ENCODE measurements at regions not wholly inside any gene's neighbourhood (a gene's known extent, or its start where the extent isn't known, plus 50 kb on each side); places are given as distances from the start of the nearest gene placed in this dataset.
"Not testable (repeated sequence)": the region's sequence is repeated elsewhere in the genome, so short reads cannot be mapped to it uniquely, and the experiment has no call there.

DNA sequence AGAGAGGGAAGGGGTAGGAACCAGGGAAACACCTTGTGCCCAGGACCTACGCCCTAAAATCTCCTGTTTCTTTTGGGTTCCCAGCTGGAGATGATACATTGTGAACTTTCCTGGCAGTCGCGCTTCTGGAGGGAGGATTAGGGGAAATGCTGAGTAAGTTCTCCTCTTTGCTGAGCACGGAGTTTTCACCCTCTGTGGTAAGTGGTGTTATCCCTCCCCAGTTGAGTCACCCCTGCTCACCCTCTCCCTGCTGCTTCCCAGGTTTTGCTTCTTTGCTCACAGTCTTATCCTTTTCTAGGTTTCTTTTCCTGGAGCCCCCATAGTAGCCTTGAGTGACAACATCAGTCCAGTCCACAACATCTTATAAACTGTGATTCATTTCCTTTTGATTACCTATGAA, 789.1 kb downstream of the TMEM121 start:
- H3K79me2 ChIP-seq (ENCODE audit: low read length) = no peaks in the 10 kb centered on the region
- CTCF ChIA-PET = no interaction called here
- POLR2A ChIA-PET (ENCODE audit: unreplicated experiment) = no interaction called here
- no peak overlapping the region for H3K4me2 ChIP-seq (ENCODE audit: low read length)
- H4K20me1 ChIP-seq (ENCODE audit: low read length) = no peaks in the 10 kb centered on the region
- intact Hi-C loops (cut with micrococcal nuclease) = no loop called here
- no peak overlapping the region for H3K27ac ChIP-seq (ENCODE audit: low read length)
- no peaks in the 10 kb centered on the region for H3K9me2 ChIP-seq (replicated peaks; ENCODE audit: low read length)
- no TSS peak for BruUV-seq (replicated peaks)
- DNase-seq = no peak
- no peak overlapping the region for H3K9ac ChIP-seq (ENCODE audit: low read length)
- no peaks in the 10 kb centered on the region for H3K27me3 ChIP-seq (ENCODE audit: low read length)
- H3K4me1 ChIP-seq (ENCODE audit: insufficient read depth, low read length) = no peaks in the 10 kb centered on the region
- H3K4me3 ChIP-seq (ENCODE audit: low read length) = no peak overlapping the region
- no peak for ATAC-seq
- no peak for TF ChIP-seq EZH2phosphoT487 (IDR thresholded peaks at IDR 0.05; ENCODE audit: borderline replicate concordance, low read length)
- no peak for TF ChIP-seq EZH2 (IDR thresholded peaks at IDR 0.05; ENCODE audit: low read length, unreplicated experiment)
- TF ChIP-seq, protein P1, sequence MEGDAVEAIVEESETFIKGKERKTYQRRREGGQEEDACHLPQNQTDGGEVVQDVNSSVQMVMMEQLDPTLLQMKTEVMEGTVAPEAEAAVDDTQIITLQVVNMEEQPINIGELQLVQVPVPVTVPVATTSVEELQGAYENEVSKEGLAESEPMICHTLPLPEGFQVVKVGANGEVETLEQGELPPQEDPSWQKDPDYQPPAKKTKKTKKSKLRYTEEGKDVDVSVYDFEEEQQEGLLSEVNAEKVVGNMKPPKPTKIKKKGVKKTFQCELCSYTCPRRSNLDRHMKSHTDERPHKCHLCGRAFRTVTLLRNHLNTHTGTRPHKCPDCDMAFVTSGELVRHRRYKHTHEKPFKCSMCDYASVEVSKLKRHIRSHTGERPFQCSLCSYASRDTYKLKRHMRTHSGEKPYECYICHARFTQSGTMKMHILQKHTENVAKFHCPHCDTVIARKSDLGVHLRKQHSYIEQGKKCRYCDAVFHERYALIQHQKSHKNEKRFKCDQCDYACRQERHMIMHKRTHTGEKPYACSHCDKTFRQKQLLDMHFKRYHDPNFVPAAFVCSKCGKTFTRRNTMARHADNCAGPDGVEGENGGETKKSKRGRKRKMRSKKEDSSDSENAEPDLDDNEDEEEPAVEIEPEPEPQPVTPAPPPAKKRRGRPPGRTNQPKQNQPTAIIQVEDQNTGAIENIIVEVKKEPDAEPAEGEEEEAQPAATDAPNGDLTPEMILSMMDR (conservative IDR thresholded peaks at IDR 0.05; ENCODE audit: low read depth, low read length) = no peak
- no peaks in the 10 kb centered on the region for H3K36me3 ChIP-seq (ENCODE audit: low read depth, low read length)
- H3F3A ChIP-seq (ENCODE audit: low read length, unreplicated experiment) = no peaks in the 10 kb centered on the region
- H3K9me3 ChIP-seq (ENCODE audit: low read length) = no peaks in the 10 kb centered on the region
- no peak overlapping the region for H2AFZ ChIP-seq (ENCODE audit: low read length)

DNA sequence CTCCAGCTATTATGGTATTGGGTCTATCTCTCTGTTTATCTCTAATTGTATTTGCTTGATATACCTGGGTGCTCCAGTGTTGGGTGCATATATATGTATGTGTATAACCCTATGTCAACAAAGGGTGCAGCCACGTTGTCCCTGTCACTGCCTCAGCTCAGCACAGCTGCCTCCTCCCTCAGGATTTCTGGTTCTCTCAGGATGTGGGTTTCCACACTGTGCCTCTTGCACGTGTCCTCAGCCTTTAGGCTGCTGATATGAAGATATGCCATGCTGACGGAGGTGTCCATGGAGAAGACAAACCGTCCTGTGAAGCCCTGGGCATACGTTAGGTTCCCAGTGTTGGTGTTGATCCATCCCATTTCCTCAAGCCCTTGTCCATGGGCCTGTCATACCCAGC, 791.2 kb downstream of the TMEM121 start:
- no peak overlapping the region for H2AFZ ChIP-seq (ENCODE audit: low read length)
- H4K20me1 ChIP-seq (ENCODE audit: low read length) = no peaks in the 10 kb centered on the region
- no peak overlapping the region for H3K4me3 ChIP-seq (ENCODE audit: low read length)
- no peaks in the 10 kb centered on the region for H3K36me3 ChIP-seq (ENCODE audit: low read depth, low read length)
- H3K4me2 ChIP-seq (ENCODE audit: low read length) = no peak overlapping the region
- intact Hi-C loops (cut with micrococcal nuclease) = no loop called here
- H3K9me2 ChIP-seq (replicated peaks; ENCODE audit: low read length) = no peaks in the 10 kb centered on the region
- H3K4me1 ChIP-seq (ENCODE audit: insufficient read depth, low read length) = no peaks in the 10 kb centered on the region
- DNase-seq (no peak), ATAC-seq (no peak)
- H3K27me3 ChIP-seq (ENCODE audit: low read length) = no peaks in the 10 kb centered on the region
- TF ChIP-seq EZH2 (IDR thresholded peaks at IDR 0.05; ENCODE audit: low read length, unreplicated experiment) (no peak), EZH2phosphoT487 (IDR thresholded peaks at IDR 0.05; ENCODE audit: borderline replicate concordance, low read length) (no peak)
- TF ChIP-seq, protein P1 (conservative IDR thresholded peaks at IDR 0.05; ENCODE audit: low read depth, low read length) = no peak
- H3K9me3 ChIP-seq (ENCODE audit: low read length) = no peaks in the 10 kb centered on the region
- BruUV-seq (replicated peaks) = no TSS peak
- CTCF ChIA-PET = no interaction called here
- no peak overlapping the region for H3K9ac ChIP-seq (ENCODE audit: low read length)
- no peak overlapping the region for H3K27ac ChIP-seq (ENCODE audit: low read length)
- no peaks in the 10 kb centered on the region for H3F3A ChIP-seq (ENCODE audit: low read length, unreplicated experiment)
- H3K79me2 ChIP-seq (ENCODE audit: low read length) = no peaks in the 10 kb centered on the region
- POLR2A ChIA-PET (ENCODE audit: unreplicated experiment) = no interaction called here

DNA sequence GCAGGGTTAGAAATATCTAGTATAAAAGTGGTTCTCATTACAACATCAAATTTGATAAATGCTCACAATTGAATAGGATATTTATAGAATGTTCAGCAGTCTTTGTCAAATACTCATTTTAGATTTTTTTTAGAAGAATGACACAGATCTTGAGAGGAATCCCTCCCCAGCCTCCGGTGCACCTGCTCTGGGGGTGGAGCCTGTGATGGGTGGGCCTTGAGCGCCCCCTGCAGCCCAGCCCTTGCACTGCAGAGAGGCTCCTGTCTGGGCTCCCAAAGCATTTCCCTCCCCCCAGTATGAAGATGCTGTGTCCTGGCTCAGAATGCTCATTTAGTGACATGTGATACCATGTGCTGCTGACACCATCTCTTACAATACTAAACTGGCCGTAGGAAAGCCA, 792.3 kb downstream of the TMEM121 start:
- intact Hi-C loops (cut with micrococcal nuclease) = no loop called here

DNA sequence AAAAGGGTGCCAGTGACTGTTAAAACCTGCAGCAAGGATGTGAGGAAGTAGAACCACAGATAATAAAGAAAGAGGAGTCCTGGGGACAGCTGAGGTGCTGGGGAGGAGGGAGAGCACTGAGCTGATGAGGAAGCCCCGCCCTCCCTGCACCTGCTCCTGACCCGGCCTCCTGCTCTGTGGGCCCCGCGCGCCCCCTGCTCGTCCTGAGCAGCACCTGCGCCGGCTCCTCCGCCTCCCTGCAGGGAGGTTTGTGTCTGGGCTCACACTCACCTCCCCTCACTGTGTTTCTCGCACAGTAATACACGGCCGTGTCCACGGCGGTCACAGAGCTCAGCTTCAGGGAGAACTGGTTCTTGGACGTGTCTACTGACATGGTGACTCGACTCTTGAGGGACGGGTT, 797.6 kb downstream of the TMEM121 start:
- H3K4me2 ChIP-seq (ENCODE audit: low read length); BruUV-seq (replicated peaks); H3K9me2 ChIP-seq (replicated peaks; ENCODE audit: low read length); H3F3A ChIP-seq (ENCODE audit: low read length, unreplicated experiment); H3K9me3 ChIP-seq (ENCODE audit: low read length); H3K27ac ChIP-seq (ENCODE audit: low read length); H3K9ac ChIP-seq (ENCODE audit: low read length); CTCF ChIA-PET; DNase-seq; intact Hi-C loops (cut with micrococcal nuclease); H3K4me3 ChIP-seq (ENCODE audit: low read length); POLR2A ChIA-PET (ENCODE audit: unreplicated experiment); ATAC-seq; H3K36me3 ChIP-seq (ENCODE audit: low read depth, low read length); H3K4me1 ChIP-seq (ENCODE audit: insufficient read depth, low read length); H3K79me2 ChIP-seq (ENCODE audit: low read length); H2AFZ ChIP-seq (ENCODE audit: low read length); H3K27me3 ChIP-seq (ENCODE audit: low read length); H4K20me1 ChIP-seq (ENCODE audit: low read length): not testable (repeated sequence)

More for the DNA sequence above, 792.3 kb downstream of the TMEM121 start:
- H3K9me2 ChIP-seq (replicated peaks; ENCODE audit: low read length) = no peaks in the 10 kb centered on the region
- H3K9ac ChIP-seq (ENCODE audit: low read length) = no peak overlapping the region
- no peak overlapping the region for H2AFZ ChIP-seq (ENCODE audit: low read length)
- BruUV-seq (replicated peaks) = no TSS peak
- H4K20me1 ChIP-seq (ENCODE audit: low read length) = no peaks in the 10 kb centered on the region
- TF ChIP-seq, protein P1 (conservative IDR thresholded peaks at IDR 0.05; ENCODE audit: low read depth, low read length) = no peak
- TF ChIP-seq EZH2 (IDR thresholded peaks at IDR 0.05; ENCODE audit: low read length, unreplicated experiment) (no peak), EZH2phosphoT487 (IDR thresholded peaks at IDR 0.05; ENCODE audit: borderline replicate concordance, low read length) (no peak)
- no peaks in the 10 kb centered on the region for H3F3A ChIP-seq (ENCODE audit: low read length, unreplicated experiment)
- no peaks in the 10 kb centered on the region for H3K79me2 ChIP-seq (ENCODE audit: low read length)
- ATAC-seq (no peak), DNase-seq (no peak)
- H3K27ac ChIP-seq (ENCODE audit: low read length) = no peak overlapping the region
- POLR2A ChIA-PET (ENCODE audit: unreplicated experiment) = no interaction called here
- H3K4me2 ChIP-seq (ENCODE audit: low read length) = no peak overlapping the region
- CTCF ChIA-PET = no interaction called here
- H3K4me1 ChIP-seq (ENCODE audit: insufficient read depth, low read length) = no peaks in the 10 kb centered on the region
- no peaks in the 10 kb centered on the region for H3K36me3 ChIP-seq (ENCODE audit: low read depth, low read length)
- no peaks in the 10 kb centered on the region for H3K9me3 ChIP-seq (ENCODE audit: low read length)
- no peak overlapping the region for H3K4me3 ChIP-seq (ENCODE audit: low read length)
- H3K27me3 ChIP-seq (ENCODE audit: low read length) = no peaks in the 10 kb centered on the region
